CD14-positive monocyte (primary cell): ENCODE measurements at regions not wholly inside any gene's neighbourhood (a gene's known extent, or its start where the extent isn't known, plus 50 kb on each side); places are given as distances from the start of the nearest gene placed in this dataset.

Experiments used
- DNase-seq, 3 donors: peaks; one replicate each; pipeline ENCODE4 v3.0.0-alpha.2; 2011 to 2022
- H2AFZ ChIP-seq: 2 replicates; pipeline ENCODE4 v1.6.0; 2012; ENCODE audit warnings: mild to moderate bottlenecking, low read depth, low read length, inconsistent platforms; ENCODE audit not compliant: insufficient read depth, poor library complexity, severe bottlenecking
- H3K27ac ChIP-seq, 2 donors: 1 replicate in 1 of 2; 2 replicates in 1 of 2; pipeline ENCODE4 v1.5.1; 2012 to 2013; ENCODE audit warnings: low read length in 2 of 2, control low read depth in 1 of 2, inconsistent platforms in 1 of 2, low read depth in 1 of 2, mild to moderate bottlenecking in 1 of 2
- H3K27me3 ChIP-seq, 2 donors: one replicate each; pipeline versions ENCODE4 v1.6.0 to v1.6.1; 2011 to 2013; ENCODE audit warnings: low read length in 2 of 2; ENCODE audit not compliant: control insufficient read depth in 2 of 2, insufficient read depth in 2 of 2
- H3K36me3 ChIP-seq, 2 donors: replicated peaks in 1 of 2; 1 replicate in 1 of 2; 2 replicates in 1 of 2; pipeline versions ENCODE4 v1.5.1 to v1.6.1; 2012 to 2013; ENCODE audit warnings: low read length in 2 of 2, control low read depth in 1 of 2, inconsistent platforms in 1 of 2, mild to moderate bottlenecking in 1 of 2; ENCODE audit not compliant: insufficient read depth in 2 of 2, control insufficient read depth in 1 of 2
- H3K4me1 ChIP-seq, 2 donors: 1 replicate in 1 of 2; 2 replicates in 1 of 2; pipeline versions ENCODE4 v1.5.1 to v1.6.1; 2012 to 2013; ENCODE audit warnings: low read length in 2 of 2, control low read depth in 1 of 2, inconsistent platforms in 1 of 2, mild to moderate bottlenecking in 1 of 2, moderate library complexity in 1 of 2; ENCODE audit not compliant: insufficient read depth in 2 of 2, control insufficient read depth in 1 of 2
- H3K4me2 ChIP-seq: replicated peaks from 2 replicates; pipeline ENCODE3; 2012; ENCODE audit warnings: low read length, moderate library complexity, mild to moderate bottlenecking; ENCODE audit not compliant: poor library complexity, severe bottlenecking; ENCODE audit errors: extremely low read depth
- H3K4me3 ChIP-seq, 3 experiments: fragments of 200-600 bp in 1 of 3; sonication (generic) in 1 of 3; replicated peaks in 1 of 3; 1 replicate in 2 of 3; 2 replicates in 1 of 3; pipeline ENCODE4 v1.5.1; 2011 to 2013; ENCODE audit warnings: low read length in 3 of 3, mild to moderate bottlenecking in 3 of 3, control low read depth in 2 of 3, low read depth in 2 of 3, inconsistent platforms in 1 of 3, moderate library complexity in 1 of 3
- H3K79me2 ChIP-seq: 2 replicates; pipeline ENCODE4 v1.6.0; 2012; ENCODE audit warnings: mild to moderate bottlenecking, control low read depth, inconsistent platforms, low read length, moderate library complexity; ENCODE audit not compliant: insufficient read depth
- H3K9ac ChIP-seq: 2 replicates; pipeline ENCODE4 v1.6.0; 2017; ENCODE audit warnings: low read length, mild to moderate bottlenecking; ENCODE audit not compliant: insufficient read depth, poor library complexity, severe bottlenecking
- H3K9me3 ChIP-seq, 2 donors: replicated peaks in 1 of 2; 1 replicate in 1 of 2; 2 replicates in 1 of 2; pipeline versions ENCODE4 v1.5.1 to v1.6.1; 2012 to 2013; ENCODE audit warnings: low read length in 2 of 2, control low read depth in 1 of 2; ENCODE audit not compliant: control insufficient read depth in 1 of 2, insufficient read depth in 1 of 2
- H4K20me1 ChIP-seq: 2 replicates; pipeline ENCODE4 v1.6.0; 2012; ENCODE audit warnings: mild to moderate bottlenecking, low read length, control low read depth, moderate library complexity; ENCODE audit not compliant: insufficient read depth
- H3K27ac Mint-ChIP-seq, 7 donors: one replicate each; pipeline ENCODE4 v1.8.0; 2020; ENCODE audit warnings: mild to moderate bottlenecking in 7 of 7, mixed read lengths in 7 of 7, moderate library complexity in 6 of 7, inconsistent platforms in 2 of 7
- H3K27me3 Mint-ChIP-seq, 3 donors: one replicate each; pipeline ENCODE4 v1.8.0; 2021 to 2022; ENCODE audit warnings: low read depth in 3 of 3, mild to moderate bottlenecking in 3 of 3, mixed read lengths in 3 of 3, moderate library complexity in 3 of 3, inconsistent platforms in 1 of 3
- H3K36me3 Mint-ChIP-seq, 2 donors: one replicate each; pipeline ENCODE4 v1.8.0; 2020; ENCODE audit warnings: mixed read lengths in 2 of 2, inconsistent platforms in 1 of 2, mild to moderate bottlenecking in 1 of 2
- H3K4me1 Mint-ChIP-seq: one replicate; pipeline ENCODE4 v1.8.0; 2020; ENCODE audit warnings: mild to moderate bottlenecking, mixed read lengths
- H3K4me3 Mint-ChIP-seq, 2 donors: one replicate each; pipeline ENCODE4 v1.8.0; 2020; ENCODE audit warnings: mild to moderate bottlenecking in 2 of 2, mixed read lengths in 2 of 2, moderate library complexity in 1 of 2
- H3K9me3 Mint-ChIP-seq, 7 donors: one replicate each; pipeline ENCODE4 v1.8.0; 2020 to 2022; ENCODE audit warnings: mixed read lengths in 7 of 7, mild to moderate bottlenecking in 6 of 7, moderate library complexity in 6 of 7, inconsistent platforms in 2 of 7
- WGBS: methylation state at CpG from one replicate; pipeline ENCODE4 v1.1.5; 2013; ENCODE audit warnings: missing lambda C conversion rate; ENCODE audit not compliant: insufficient coverage; 5-methylcytosine and 5-hydroxymethylcytosine counted together
- intact Hi-C, 2 donors: fragments of 100-400 bp; cut with micrococcal nuclease; formaldehyde crosslinking; loops; one replicate each; pipeline versions ENCODE4 v1.15.0 to v1.15.1; 2023
- TF ChIP-seq, protein P1 (sequence below): fragments of 200-600 bp; IDR thresholded peaks from one replicate; pipeline ENCODE4 v1.8.0; 2022; ENCODE audit warnings: antibody characterized with exemption, mild to moderate bottlenecking

DNA sequence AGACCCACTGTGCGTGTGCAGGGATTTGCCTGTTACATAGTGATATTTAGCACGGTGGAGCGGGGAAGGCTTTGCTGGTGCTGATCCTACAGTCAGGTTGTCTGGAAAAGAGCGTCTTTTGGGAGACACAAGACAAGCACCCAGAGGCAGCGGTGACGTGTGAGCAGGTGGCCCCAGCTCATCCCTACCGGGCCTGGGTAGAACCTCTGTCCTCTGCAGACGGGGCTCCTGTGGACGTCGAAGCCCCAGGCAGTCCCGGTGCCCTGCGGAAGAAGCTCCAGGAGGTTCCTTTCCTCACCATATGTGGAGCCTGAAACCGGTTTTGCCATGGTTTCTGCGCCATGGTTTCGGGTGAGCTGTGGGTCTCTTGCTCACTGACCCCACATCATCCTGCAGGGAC is 68.9 kb upstream of the AFDN start:
- Histone ChIP-seq H3K27me3 (no peaks in the 10 kb centered on the region), H3K36me3 (no peaks in the 10 kb centered on the region), H3K27ac (no peak overlapping the region), H2AFZ (no peak overlapping the region), H4K20me1 (no peaks in the 10 kb centered on the region), H3K9me3 (no peaks in the 10 kb centered on the region), H3K79me2 (no peaks in the 10 kb centered on the region), H3K4me1 (no peaks in the 10 kb centered on the region), H3K9ac (no peak overlapping the region), H3K4me2 (no peak overlapping the region), H3K4me3 (no peak overlapping the region)
- H3K36me3 Mint-ChIP-seq: no peaks in the 10 kb centered on the region
- peaks cover 1 to 4% (median 3%) of the 10 kb centered on the region in 3 donors for H3K27me3 Mint-ChIP-seq
- H3K9me3 Mint-ChIP-seq: peaks cover 0 to 3% (median 0%) of the 10 kb centered on the region in 7 donors
- intact Hi-C loops: no loop called here
- no peaks in the 10 kb centered on the region for H3K4me1 Mint-ChIP-seq
- no peak for DNase-seq
- no peak overlapping the region for H3K4me3 Mint-ChIP-seq
- WGBS: 94% methylated on average over 15 of the region's 15 CpGs
- TF ChIP-seq, protein P1, sequence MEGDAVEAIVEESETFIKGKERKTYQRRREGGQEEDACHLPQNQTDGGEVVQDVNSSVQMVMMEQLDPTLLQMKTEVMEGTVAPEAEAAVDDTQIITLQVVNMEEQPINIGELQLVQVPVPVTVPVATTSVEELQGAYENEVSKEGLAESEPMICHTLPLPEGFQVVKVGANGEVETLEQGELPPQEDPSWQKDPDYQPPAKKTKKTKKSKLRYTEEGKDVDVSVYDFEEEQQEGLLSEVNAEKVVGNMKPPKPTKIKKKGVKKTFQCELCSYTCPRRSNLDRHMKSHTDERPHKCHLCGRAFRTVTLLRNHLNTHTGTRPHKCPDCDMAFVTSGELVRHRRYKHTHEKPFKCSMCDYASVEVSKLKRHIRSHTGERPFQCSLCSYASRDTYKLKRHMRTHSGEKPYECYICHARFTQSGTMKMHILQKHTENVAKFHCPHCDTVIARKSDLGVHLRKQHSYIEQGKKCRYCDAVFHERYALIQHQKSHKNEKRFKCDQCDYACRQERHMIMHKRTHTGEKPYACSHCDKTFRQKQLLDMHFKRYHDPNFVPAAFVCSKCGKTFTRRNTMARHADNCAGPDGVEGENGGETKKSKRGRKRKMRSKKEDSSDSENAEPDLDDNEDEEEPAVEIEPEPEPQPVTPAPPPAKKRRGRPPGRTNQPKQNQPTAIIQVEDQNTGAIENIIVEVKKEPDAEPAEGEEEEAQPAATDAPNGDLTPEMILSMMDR: no peak
- no peak overlapping the region for H3K27ac Mint-ChIP-seq

DNA sequence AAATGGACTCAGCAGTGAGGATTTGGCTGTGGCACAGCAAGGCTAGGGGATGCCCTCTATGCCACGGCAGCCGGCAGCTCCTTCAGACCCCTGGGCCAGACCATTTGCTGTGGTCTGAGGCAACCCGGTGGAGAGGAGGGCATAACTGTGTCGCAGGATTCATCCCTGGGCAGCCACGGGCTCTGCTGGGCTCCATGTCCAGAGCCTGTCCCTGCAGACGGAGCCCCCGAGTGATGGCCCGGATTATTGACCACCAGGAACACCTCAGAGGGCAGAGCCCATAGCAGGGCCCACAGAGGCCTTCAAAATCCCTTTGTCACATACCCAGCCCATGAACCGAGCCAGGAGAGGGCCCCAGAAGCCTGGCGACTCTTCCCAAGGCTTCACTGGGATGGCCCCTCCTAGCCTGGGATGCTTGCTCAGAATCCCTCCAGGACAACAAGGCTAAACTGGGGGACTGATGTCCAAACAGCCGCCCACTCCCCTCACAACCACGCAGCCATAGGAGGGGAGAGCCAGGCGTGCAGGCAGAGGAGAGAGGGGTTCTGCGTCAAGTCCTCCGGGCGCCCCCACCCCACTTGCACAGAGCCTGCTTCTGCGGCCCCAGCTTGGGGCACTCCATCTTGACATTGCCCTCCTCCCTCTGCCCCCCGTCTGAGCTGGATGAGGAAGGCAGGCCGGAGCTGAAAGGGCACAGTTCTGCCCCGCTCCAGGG is 68.2 kb upstream of the AFDN start:
- H3K27ac ChIP-seq: no peak overlapping the region
- no peak overlapping the region for H3K4me2 ChIP-seq
- no peak overlapping the region for H3K27ac Mint-ChIP-seq
- H3K36me3 Mint-ChIP-seq: no peaks in the 10 kb centered on the region
- no peaks in the 10 kb centered on the region for H3K27me3 ChIP-seq
- no peak overlapping the region for H3K4me3 Mint-ChIP-seq
- H3K36me3 ChIP-seq: no peaks in the 10 kb centered on the region
- H3K27me3 Mint-ChIP-seq: peaks cover 1 to 4% (median 3%) of the 10 kb centered on the region in 3 donors
- H2AFZ ChIP-seq: no peak overlapping the region
- H3K4me1 Mint-ChIP-seq: no peaks in the 10 kb centered on the region
- DNase-seq: no peak
- TF ChIP-seq, protein P1: no peak
- no peak overlapping the region for H3K4me3 ChIP-seq
- intact Hi-C loops: no loop called here
- H3K9me3 Mint-ChIP-seq: peaks cover 0 to 5% (median 0%) of the 10 kb centered on the region in 7 donors
- H3K9me3 ChIP-seq: no peaks in the 10 kb centered on the region
- H3K9ac ChIP-seq: no peak overlapping the region
- WGBS: 84% methylated on average over 13 of the region's 20 CpGs
- no peaks in the 10 kb centered on the region for H3K79me2 ChIP-seq
- no peaks in the 10 kb centered on the region for H3K4me1 ChIP-seq
- H4K20me1 ChIP-seq: no peaks in the 10 kb centered on the region
